HG02588 (cell line): ENCODE measurements at regions not wholly inside any gene's neighbourhood (a gene's known extent, or its start where the extent isn't known, plus 50 kb on each side); places are given as distances from the start of the nearest gene placed in this dataset.

Source experiments
- ATAC-seq: cut with Tn5 transposase; IDR thresholded peaks from one replicate; pipeline ENCODE4 v1.9.1; 2021; ENCODE audit warnings: mild to moderate bottlenecking, moderate library complexity; ENCODE audit not compliant: unreplicated experiment

DNA sequence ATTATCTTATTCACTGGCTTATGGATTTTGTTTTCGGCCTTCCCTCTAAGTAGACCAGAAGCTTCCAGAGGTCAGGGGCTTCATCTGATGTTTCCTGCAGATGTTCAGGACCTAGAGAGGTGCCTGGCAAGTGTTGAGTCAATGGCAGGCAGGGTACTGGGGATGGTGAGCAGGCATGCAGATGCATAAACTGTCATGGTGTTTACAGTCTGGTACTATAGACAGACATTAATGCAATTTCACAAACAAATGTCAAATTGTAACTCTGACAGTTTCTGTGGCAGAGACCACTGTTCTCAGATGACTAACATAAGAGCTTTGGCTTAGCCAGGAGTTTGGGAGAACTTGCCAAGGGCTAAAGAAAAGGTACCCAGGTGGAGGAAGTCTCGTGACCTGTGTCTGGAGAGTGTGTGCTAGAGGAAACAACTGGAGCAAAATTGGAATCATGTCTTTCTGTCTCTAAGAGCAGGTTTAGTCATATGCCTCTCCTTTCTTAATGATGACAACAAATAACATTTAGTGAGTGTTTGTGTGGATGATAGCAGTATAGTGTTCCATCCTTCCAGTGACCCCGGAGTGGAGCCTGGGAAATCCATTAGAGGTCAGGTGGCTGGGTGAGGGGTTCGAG is 53.7 kb upstream of the TRAK1 start:
- no peak for ATAC-seq

DNA sequence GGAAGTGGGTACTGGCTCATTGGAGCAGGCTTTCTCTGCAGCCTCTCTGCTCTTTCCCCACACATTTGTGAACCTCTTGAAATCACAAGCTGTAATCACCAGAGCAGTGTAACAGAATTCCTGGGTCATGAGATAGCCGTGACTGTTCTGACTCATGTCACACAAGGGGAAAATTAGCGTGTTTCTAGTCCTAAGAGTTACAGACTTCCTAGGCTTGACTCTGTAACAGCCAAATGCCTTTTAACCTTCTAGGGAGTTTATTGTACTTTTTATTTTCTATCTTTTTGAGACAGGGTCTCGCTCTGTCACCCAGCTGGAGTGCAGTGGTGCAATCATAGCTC is 54.7 kb upstream of the TRAK1 start:
- ATAC-seq: no peak

DNA sequence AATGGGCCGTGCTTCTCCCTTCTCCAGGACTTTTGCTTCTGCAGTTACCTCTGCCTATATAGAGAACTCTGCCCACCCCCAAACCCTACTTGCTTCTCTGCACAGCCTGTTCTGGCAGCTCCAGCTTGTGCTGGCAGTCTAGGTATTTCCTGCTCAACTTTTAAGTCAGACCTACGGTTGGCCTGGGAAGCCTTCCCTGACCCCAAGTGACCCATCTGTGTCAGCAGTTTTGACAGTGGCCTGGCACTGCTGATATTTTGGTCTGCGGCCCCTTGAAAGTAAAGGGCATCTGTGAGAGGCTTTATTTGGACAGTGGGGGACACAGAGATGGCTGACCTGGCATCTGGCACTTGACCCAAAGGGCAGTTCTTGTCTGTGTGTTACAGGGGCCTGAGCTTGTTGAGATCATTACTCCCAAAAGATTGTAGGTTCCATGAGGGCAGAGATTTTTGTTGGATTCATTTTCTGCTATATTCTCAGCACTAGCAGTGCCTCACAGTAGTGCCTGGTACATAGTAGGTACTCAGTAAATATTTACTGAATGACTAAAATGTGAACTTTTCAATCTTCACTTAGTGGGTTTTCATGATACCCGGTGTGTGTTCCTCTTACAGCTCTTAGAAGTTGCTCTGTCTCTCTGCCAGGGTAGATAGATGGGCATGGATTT is 55.2 kb upstream of the TRAK1 start:
- ATAC-seq: no peak

GRCh38 chr3:42035007-42035406 is 56.1 kb upstream of the TRAK1 start:
- no peak for ATAC-seq

DNA sequence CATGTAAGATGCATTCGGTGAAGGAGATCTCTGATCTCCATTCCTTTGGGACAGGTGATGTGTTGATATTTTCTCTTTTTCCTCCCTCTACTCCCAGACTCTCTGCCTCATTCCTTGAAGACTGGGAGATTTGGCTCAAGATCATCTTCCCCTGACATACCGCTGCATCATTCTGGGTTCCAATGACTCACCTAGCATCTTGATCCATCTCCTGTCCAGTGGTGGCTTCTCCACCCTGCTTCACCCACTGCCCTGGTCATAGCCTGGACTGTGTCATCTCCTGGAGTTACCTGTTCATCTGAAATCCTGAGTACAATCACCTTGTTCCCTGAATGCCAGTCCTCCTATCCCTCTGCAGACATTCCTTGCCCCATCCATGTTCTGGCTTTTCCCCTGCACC is 57.4 kb upstream of the TRAK1 start:
- no peak for ATAC-seq

GRCh38 chr3:42032693-42033349 is 58.3 kb upstream of the TRAK1 start:
- no peak for ATAC-seq

DNA sequence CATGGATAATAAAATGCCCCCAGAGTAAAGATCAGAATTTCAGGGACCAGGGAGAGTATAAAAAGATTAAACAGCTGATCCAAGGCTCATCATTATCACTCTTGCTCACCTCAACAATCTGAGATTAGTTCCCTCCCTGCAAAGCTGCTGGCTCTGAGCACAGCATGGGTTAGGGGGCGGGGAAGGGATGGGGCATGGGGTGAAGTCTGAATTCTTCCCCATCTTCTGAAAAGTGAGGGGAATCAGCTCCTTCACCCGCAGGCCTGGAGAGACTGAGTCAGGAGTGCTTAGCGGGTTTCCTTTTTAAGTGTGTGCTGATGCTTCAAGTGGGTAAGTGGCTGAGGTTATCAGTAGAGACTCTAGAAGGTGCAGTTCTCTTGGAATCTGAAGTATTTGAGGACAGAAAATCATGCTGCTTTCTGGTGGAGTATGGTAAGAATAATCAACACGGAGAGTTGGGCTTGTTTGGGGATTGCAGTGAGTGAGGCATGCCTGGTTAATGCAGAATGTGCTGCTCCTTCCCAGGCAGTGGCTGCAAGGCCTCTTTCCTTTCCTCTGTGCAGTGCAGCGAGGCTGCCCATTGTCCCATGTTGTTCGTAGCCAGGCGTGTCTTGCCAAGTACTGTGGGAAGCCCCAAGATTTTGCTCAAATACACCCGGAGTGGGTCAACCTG is 59.2 kb upstream of the TRAK1 start:
- no peak for ATAC-seq

DNA sequence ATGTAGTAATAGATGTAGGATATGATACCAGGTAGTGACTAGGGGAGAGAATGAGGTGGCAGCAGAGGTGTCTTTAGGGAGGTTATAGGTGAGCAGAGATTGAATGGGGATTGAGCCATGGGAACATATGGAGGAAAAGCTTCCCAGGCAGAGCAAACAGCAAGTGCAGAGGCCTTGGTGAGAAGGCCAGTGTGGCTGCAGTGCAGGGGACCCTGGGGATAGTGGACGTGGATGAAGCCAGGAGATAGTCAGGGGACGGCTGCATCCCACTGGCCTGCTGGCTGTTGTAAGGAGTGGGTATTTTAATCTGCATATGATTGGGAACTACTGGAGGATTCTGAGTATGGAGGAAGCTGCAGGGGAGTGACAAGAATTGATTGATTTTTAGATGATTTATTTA is 62.7 kb upstream of the TRAK1 start:
- ATAC-seq: no peak

DNA sequence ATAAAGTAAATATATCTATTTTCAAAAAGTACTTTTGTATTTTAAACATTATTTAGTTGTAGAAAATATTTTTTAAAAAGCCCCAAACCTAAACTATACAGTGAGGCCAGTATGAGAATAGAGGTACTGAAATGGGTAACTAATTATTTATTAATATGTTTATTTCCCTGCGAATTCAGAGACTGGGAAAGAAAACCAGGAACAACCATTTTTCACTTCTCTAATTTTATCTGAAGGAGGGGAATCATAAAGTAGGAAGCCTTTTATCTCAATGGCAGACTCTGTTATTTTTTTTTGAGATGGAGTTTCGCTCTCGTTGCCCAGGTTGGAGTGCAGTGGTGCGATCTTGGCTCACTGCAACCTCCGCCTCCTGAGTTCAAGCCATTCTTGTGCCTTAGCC is 63.6 kb upstream of the TRAK1 start:
- no peak for ATAC-seq

- no peak for ATAC-seq
Measured at GRCh38 chr3:42025370-42026138, 63.7 kb upstream of the ULK4 start.

DNA sequence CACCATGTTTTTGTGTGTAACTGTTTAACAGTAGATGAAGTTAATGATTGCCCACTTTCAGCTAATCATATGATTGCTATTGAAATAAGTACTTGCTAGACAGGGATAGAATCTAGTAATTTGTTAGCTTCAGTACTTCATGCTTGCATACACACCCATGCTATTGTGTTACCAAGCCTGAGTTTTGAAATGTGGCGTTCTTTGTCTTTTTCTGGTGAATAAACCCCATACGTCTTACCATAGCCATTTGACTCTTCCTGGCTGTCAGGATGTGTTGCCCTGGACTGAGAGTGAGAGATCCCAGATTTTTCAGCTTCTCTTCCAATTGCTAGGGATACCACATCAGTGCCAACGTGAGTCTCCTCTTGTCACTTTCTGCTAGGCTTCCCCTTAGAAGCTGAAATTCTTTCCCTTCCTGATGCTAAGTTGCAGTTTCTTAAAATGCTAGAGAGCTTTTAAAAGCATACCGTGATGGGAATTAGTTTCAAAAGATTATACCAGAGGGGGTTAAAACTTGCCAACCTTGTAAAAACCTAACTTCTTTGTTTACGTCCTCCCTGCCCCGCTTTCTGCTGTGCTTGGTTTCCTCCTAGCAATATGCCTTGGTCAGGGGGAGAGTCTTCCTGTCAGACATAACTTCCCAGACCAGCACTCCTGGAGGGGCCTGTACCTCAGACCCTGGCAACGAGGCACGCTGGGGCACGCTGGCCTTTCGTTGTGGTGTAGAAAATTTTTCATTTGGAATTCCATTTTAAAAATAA is 62.9 kb upstream of the ULK4 start:
- ATAC-seq: no peak

DNA sequence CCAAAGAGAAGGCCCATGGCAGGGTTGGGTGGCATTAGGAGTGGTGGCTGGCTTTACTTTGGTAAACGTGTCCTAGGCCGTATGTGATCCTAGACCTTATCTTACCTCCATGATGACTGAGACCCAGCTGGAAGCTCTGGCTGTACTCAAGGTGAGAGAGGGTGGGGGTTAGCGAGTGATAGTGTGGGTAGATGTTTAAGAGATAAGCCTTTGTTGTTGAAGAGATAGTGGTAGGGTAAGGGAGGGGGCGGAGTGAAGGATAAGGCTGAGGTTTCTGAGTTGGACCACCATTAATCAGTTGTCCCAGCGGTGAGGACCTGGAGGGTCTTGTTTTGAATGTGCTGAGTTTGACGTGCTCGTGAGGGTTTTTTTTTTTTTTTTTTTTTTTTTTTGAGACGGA is 61.5 kb upstream of the ULK4 start:
- no peak for ATAC-seq

DNA sequence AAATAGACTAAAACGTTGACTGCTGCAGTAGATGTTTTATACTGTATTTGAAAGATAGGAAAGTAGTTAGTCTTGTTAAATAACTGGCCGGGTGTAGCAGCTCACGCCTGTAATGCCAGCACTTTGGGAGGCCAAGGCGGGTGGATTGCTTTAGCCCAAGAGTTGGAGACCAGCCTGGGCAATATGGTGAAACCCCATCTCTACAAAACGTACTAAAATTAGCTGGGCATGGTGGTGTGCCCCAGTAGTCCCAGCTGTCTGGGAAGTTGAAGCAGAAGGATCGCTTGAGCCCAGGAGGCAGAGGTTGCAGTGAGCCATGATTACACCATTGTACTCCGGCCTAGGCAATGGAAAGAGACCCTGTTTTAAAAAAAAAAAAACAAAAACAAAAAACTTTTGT is 60.5 kb upstream of the ULK4 start:
- no peak for ATAC-seq

GRCh38 chr3:42020684-42021307 is 58.9 kb upstream of the ULK4 start:
- ATAC-seq: no peak

DNA sequence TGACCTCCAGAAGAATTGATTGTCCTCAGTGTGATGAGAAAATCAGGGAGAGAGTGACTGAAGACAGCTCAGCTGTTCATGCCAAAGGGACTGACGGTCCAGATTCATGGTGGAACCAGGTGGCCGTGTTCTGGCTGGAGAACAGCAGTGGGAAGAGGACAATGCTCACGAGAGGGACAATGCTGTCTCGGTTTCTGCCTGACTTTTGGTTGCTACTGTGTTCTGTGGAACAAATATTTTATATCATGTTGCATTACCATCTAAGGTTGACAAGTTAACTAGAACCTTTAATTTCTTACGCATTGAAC is 58.0 kb upstream of the ULK4 start:
- ATAC-seq: no peak

- ATAC-seq: no peak
Measured at GRCh38 chr3:42019144-42019952, 57.4 kb upstream of the ULK4 start.

DNA sequence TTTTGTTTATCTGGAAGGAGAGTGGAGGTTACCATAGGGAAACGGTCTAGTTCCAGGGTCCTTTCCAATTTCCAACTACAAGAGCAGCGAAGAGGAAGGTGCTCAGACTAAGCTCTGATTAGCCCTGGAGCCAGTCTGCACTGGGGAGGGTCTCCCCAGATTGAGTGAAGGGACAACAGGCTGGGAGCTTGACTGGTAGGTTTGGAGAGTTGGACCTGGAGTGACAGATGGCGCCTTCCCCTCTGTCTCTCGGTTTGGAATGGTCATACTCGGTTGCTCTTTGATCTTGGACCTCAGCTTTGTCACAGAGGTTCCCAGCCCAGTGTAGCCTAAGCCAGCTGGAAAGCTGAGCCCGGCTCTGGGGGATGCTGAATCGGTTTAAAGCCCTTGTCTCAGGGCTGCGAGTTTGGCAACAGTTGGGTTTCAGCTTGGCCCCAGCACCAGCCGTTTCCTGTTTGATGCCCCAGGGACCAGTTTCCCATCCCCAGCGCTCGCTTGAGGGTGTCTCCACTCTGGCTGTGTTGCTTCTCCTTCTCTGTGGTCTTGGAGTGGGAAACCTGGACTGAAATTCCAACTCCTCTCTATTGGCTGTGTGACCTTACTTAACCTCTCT is 53.1 kb upstream of the ULK4 start:
- no peak for ATAC-seq

- ATAC-seq: no peak
Measured at GRCh38 chr3:42014458-42014920, 52.6 kb upstream of the ULK4 start.
